Body of pancreas (tissue), 4 donors: ENCODE measurements at regions not wholly inside any gene's neighbourhood (a gene's known extent, or its start where the extent isn't known, plus 50 kb on each side); places are given as distances from the start of the nearest gene placed in this dataset.

Source experiments
- CTCF ChIP-seq, 7 experiments: fragments of 450-650 bp in 4 of 7; fragments of 200-600 bp in 3 of 7; sonication (generic) in 3 of 7; IDR thresholded peaks; one replicate each; pipeline ENCODE4 v1.5.1; 2016 to 2019; ENCODE audit warnings: antibody characterized with exemption in 7 of 7
- POLR2A ChIP-seq, 3 donors: fragments of 450-650 bp; IDR thresholded peaks; one replicate each; pipeline ENCODE4 v1.6.1; 2016; ENCODE audit warnings: antibody characterized with exemption in 3 of 3, mild to moderate bottlenecking in 2 of 3

GRCh38 chr4:53917729-53918128, 146.7 kb downstream of the CHIC2 start:
- TF ChIP-seq POLR2A (IDR thresholded peaks at IDR 0.05) (no peak), CTCF (IDR thresholded peaks at IDR 0.05) (no peak)
